ENCODE measurements at regions not wholly inside any gene's neighbourhood (a gene's known extent, or its start where the extent isn't known, plus 50 kb on each side); places are given as distances from the start of the nearest gene placed in this dataset.

GRCh38 chr4:110848787-110849186 lies 225.9 kb upstream of the PITX2 start:
- TF ChIP-seq, protein P1, sequence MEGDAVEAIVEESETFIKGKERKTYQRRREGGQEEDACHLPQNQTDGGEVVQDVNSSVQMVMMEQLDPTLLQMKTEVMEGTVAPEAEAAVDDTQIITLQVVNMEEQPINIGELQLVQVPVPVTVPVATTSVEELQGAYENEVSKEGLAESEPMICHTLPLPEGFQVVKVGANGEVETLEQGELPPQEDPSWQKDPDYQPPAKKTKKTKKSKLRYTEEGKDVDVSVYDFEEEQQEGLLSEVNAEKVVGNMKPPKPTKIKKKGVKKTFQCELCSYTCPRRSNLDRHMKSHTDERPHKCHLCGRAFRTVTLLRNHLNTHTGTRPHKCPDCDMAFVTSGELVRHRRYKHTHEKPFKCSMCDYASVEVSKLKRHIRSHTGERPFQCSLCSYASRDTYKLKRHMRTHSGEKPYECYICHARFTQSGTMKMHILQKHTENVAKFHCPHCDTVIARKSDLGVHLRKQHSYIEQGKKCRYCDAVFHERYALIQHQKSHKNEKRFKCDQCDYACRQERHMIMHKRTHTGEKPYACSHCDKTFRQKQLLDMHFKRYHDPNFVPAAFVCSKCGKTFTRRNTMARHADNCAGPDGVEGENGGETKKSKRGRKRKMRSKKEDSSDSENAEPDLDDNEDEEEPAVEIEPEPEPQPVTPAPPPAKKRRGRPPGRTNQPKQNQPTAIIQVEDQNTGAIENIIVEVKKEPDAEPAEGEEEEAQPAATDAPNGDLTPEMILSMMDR (optimal IDR thresholded peaks at IDR 0.05 in 1 of 3, IDR thresholded peaks at IDR 0.05 in 1 of 3, conservative IDR thresholded peaks at IDR 0.05 in 1 of 3; ENCODE audit: extremely low read depth in 1 of 3, insufficient read depth in 2 of 3, low read length in 3 of 3): no peak
- no peak for TF ChIP-seq EZH2 (IDR thresholded peaks at IDR 0.05; ENCODE audit: low read length)

All from keratinocyte (primary cell).